PC-3 (cell line): ENCODE measurements at regions not wholly inside any gene's neighbourhood (a gene's known extent, or its start where the extent isn't known, plus 50 kb on each side); places are given as distances from the start of the nearest gene placed in this dataset.

ENCODE experiments used
- ATAC-seq: fragments of 200-7000 bp; cut with Tn5 transposase; 2 replicates; pipeline ENCODE4 v1.9.1; 2020; ENCODE audit warnings: mild to moderate bottlenecking, moderate library complexity
- BruUV-seq: library from RNA; stranded (reverse); fragments of 400-500 nt; replicated peaks from 2 replicates; lab custom pipeline; 2021; lab: Mats Ljungman, UMichigan
- CTCF ChIA-PET: fragments of 300-600 bp; sonication (Branson Sonifier 250); formaldehyde crosslinking; loops from one replicate; lab custom pipeline; 2022; ENCODE audit warnings: antibody characterized with exemption; lab: Charles Lee
- POLR2A ChIA-PET: fragments of 300-600 bp; sonication (Branson Sonifier 250); formaldehyde crosslinking; loops from one replicate; lab custom pipeline; 2022; ENCODE audit warnings: antibody characterized with exemption; ENCODE audit not compliant: unreplicated experiment; lab: Charles Lee
- DNase-seq: peaks from one replicate; pipeline ENCODE4 v3.0.0-alpha.2; 2015
- H2AFZ ChIP-seq: fragments of 300-600 bp; sonication (generic); 2 replicates; pipeline ENCODE4 v1.6.0; 2016; ENCODE audit warnings: antibody characterized with exemption, low read length
- H3F3A ChIP-seq: fragments of 300-600 bp; sonication (generic); one replicate; pipeline ENCODE4 v1.6.0; 2017; ENCODE audit warnings: antibody characterized with exemption, low read length, control low read depth, mild to moderate bottlenecking; ENCODE audit not compliant: unreplicated experiment
- H3K27ac ChIP-seq: fragments of 300-600 bp; sonication (generic); 2 replicates; pipeline ENCODE4 v1.5.1; 2016; ENCODE audit warnings: mild to moderate bottlenecking, low read length
- H3K27me3 ChIP-seq: fragments of 300-600 bp; sonication (generic); 2 replicates; pipeline ENCODE4 v1.6.1; 2016; ENCODE audit warnings: low read length, mixed read lengths
- H3K36me3 ChIP-seq: fragments of 300-600 bp; sonication (generic); 2 replicates; pipeline ENCODE4 v1.6.1; 2016; ENCODE audit warnings: low read depth, mixed run types, low read length, mixed read lengths
- H3K4me1 ChIP-seq: fragments of 300-600 bp; sonication (generic); 2 replicates; pipeline ENCODE4 v1.5.1; 2016; ENCODE audit warnings: low read length; ENCODE audit not compliant: insufficient read depth
- H3K4me2 ChIP-seq: fragments of 300-600 bp; sonication (generic); 2 replicates; pipeline ENCODE4 v1.6.0; 2016; ENCODE audit warnings: low read length
- H3K4me3 ChIP-seq: fragments of 300-600 bp; sonication (generic); 2 replicates; pipeline ENCODE4 v1.5.1; 2016; ENCODE audit warnings: mild to moderate bottlenecking, low read length, mixed read lengths
- H3K79me2 ChIP-seq: fragments of 300-600 bp; sonication (generic); 2 replicates; pipeline ENCODE4 v1.6.1; 2017; ENCODE audit warnings: low read length, mixed read lengths
- H3K9ac ChIP-seq: fragments of 300-600 bp; sonication (generic); 2 replicates; pipeline ENCODE4 v1.6.0; 2016; ENCODE audit warnings: mild to moderate bottlenecking, low read length
- H3K9me2 ChIP-seq: fragments of 300-600 bp; sonication (generic); replicated peaks from 2 replicates; pipeline ENCODE4 v1.6.1; 2016; ENCODE audit warnings: mixed run types, low read length, mixed read lengths
- H3K9me3 ChIP-seq: fragments of 300-600 bp; sonication (generic); 2 replicates; pipeline ENCODE4 v1.6.1; 2016; ENCODE audit warnings: low read length, mixed read lengths
- H4K20me1 ChIP-seq: fragments of 300-600 bp; sonication (generic); 2 replicates; pipeline ENCODE4 v1.6.1; 2016; ENCODE audit warnings: low read length, mixed read lengths
- EZH2 ChIP-seq: fragments of 300-600 bp; sonication (generic); IDR thresholded peaks from one replicate; pipeline ENCODE4 v1.6.1; 2017; ENCODE audit warnings: antibody characterized with exemption, mild to moderate bottlenecking, low read length; ENCODE audit not compliant: unreplicated experiment
- EZH2phosphoT487 ChIP-seq: fragments of 300-600 bp; sonication (generic); IDR thresholded peaks from 2 replicates; pipeline ENCODE4 v1.6.1; 2018; ENCODE audit warnings: mild to moderate bottlenecking, antibody characterized with exemption, low read length, borderline replicate concordance
- intact Hi-C: fragments of 100-400 bp; cut with micrococcal nuclease; formaldehyde crosslinking; loops from 2 replicates; pipeline ENCODE4 v1.9.0; 2023
- TF ChIP-seq, protein P1 (sequence below): fragments of 300-600 bp; sonication (generic); conservative IDR thresholded peaks from 2 replicates; pipeline ENCODE4 v1.5.1; 2017; ENCODE audit warnings: antibody characterized with exemption, low read depth, mild to moderate bottlenecking, low read length

- CTCF ChIA-PET = no interaction called here
Observed at GRCh38 chr6:11828262-11828870, 49.8 kb upstream of the ADTRP start.

More at GRCh38 chr6:11828262-11828870, 49.8 kb upstream of the ADTRP start:
- no peaks in the 10 kb centered on the region for H3K27me3 ChIP-seq
- intact Hi-C loops = no loop called here
- no peaks in the 10 kb centered on the region for H3F3A ChIP-seq
- no peaks in the 10 kb centered on the region for H3K79me2 ChIP-seq
- no peaks in the 10 kb centered on the region for H3K9me2 ChIP-seq
- TF ChIP-seq, protein P1, sequence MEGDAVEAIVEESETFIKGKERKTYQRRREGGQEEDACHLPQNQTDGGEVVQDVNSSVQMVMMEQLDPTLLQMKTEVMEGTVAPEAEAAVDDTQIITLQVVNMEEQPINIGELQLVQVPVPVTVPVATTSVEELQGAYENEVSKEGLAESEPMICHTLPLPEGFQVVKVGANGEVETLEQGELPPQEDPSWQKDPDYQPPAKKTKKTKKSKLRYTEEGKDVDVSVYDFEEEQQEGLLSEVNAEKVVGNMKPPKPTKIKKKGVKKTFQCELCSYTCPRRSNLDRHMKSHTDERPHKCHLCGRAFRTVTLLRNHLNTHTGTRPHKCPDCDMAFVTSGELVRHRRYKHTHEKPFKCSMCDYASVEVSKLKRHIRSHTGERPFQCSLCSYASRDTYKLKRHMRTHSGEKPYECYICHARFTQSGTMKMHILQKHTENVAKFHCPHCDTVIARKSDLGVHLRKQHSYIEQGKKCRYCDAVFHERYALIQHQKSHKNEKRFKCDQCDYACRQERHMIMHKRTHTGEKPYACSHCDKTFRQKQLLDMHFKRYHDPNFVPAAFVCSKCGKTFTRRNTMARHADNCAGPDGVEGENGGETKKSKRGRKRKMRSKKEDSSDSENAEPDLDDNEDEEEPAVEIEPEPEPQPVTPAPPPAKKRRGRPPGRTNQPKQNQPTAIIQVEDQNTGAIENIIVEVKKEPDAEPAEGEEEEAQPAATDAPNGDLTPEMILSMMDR = no peak
- TF ChIP-seq EZH2phosphoT487 = no peak
- no peak for TF ChIP-seq EZH2
- DNase-seq = no peak
- POLR2A ChIA-PET = interaction anchor here (0.6 kb wide), 1 partner anchor 41 kb away, joined by 3 read pairs; no protein-coding TSS in a partner anchor
- H3K36me3 ChIP-seq = no peaks in the 10 kb centered on the region
- no peak overlapping the region for H2AFZ ChIP-seq
- no TSS peak for BruUV-seq
- no peaks in the 10 kb centered on the region for H3K9me3 ChIP-seq
- H3K27ac ChIP-seq = no peak overlapping the region
- no peak for ATAC-seq
- H4K20me1 ChIP-seq = no peaks in the 10 kb centered on the region
- no peak overlapping the region for H3K4me3 ChIP-seq
- no peak overlapping the region for H3K9ac ChIP-seq
- no peak overlapping the region for H3K4me2 ChIP-seq
- H3K4me1 ChIP-seq = no peaks in the 10 kb centered on the region
